Fibroblast of the aortic adventitia (primary cell): ENCODE measurements at regions not wholly inside any gene's neighbourhood (a gene's known extent, or its start where the extent isn't known, plus 50 kb on each side); places are given as distances from the start of the nearest gene placed in this dataset.
A peak's percentile ranks its signal among the peaks of the same experiment; 100 is the strongest.

ENCODE experiments used
- DNase-seq: peaks from one replicate; pipeline ENCODE4 v3.0.0-alpha.2; 2010; ENCODE audit warnings: low read depth
- H3K4me3 ChIP-seq: 2 replicates; pipeline ENCODE4 v1.5.1; 2011; ENCODE audit warnings: low read depth, mild to moderate bottlenecking, control low read depth, low read length, moderate library complexity
- TF ChIP-seq, protein P1 (sequence below): IDR thresholded peaks from 2 replicates; pipeline ENCODE4 v1.5.1; 2011; ENCODE audit warnings: mild to moderate bottlenecking, low read length, control low read depth, inconsistent platforms; ENCODE audit not compliant: insufficient read depth

DNA sequence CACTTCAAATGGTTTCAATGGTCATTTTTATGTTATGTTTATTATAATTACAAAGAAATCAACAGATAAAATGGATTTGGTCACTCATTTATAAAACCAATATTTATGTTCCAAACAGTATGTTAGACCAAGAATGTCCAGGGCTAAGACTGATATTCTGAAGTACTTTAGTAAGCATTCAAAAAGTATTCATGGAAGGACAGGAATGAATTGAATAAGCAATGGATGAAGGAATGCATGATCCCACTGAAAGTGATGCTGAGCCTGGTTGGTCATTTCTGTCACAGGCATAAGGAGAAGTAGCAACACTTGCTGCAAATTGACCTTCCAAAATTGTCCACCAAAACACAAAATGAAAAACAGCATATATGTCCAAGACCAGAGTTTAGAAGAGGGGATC is 189.0 kb upstream of the CELF2 start:
- DNase-seq = no peak
- TF ChIP-seq, protein P1, sequence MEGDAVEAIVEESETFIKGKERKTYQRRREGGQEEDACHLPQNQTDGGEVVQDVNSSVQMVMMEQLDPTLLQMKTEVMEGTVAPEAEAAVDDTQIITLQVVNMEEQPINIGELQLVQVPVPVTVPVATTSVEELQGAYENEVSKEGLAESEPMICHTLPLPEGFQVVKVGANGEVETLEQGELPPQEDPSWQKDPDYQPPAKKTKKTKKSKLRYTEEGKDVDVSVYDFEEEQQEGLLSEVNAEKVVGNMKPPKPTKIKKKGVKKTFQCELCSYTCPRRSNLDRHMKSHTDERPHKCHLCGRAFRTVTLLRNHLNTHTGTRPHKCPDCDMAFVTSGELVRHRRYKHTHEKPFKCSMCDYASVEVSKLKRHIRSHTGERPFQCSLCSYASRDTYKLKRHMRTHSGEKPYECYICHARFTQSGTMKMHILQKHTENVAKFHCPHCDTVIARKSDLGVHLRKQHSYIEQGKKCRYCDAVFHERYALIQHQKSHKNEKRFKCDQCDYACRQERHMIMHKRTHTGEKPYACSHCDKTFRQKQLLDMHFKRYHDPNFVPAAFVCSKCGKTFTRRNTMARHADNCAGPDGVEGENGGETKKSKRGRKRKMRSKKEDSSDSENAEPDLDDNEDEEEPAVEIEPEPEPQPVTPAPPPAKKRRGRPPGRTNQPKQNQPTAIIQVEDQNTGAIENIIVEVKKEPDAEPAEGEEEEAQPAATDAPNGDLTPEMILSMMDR = no peak
- H3K4me3 ChIP-seq = no peak overlapping the region

DNA sequence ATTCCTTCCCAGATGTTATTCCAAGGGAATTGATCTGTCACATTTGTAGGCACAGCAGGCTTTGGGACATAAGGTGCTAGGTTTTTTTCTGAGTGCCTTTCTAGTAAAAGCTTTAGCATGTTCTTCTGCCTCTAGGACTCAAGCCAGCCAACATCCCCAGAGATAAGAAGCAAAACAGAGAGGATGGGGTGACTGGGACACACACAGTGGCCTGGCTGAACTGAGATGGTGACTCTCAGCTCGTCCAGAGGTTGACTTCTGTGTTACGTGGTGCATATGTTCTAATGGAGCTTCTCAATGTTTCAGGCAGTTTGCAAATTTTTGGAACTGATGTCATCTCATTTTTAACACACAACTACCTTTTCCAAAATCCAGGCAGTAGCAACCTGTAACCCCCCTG is 188.1 kb upstream of the CELF2 start:
- TF ChIP-seq, protein P1 = no peak
- no peak overlapping the region for H3K4me3 ChIP-seq
- DNase-seq = peak; percentile 34

DNA sequence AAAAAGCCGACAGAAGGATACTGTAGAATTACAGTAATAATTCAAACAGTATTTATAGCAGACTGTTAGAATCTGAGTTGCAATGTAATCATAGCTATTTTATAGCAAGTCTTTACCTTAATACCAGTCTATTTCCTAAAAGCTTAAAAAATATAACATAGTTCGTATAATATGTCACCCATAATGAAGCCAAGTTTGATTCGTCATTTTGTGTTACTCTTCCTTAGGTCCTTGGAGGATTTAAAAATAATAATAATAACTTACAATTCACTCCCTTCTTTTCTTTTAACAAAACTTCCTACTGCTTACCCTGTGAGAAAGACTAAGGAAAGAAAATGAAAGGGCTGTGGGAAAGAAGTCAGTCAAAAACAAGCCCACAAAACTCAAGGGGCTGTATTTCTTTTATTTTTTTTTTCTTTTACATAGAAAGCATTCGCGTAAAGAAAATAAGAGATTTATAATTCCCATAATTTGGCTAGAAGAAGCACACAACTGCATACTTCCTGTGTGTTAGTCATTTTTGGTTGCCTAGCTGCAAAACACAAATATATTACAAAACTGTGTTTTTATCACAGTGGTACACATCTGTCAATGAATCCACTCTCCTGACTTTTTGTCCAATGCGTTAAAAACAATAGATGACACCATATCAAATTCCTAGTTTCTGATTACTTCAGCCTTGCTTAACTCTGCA is 187.2 kb upstream of the CELF2 start:
- TF ChIP-seq, protein P1 = no peak
- peak; percentile 95 for DNase-seq
- no peak overlapping the region for H3K4me3 ChIP-seq

DNA sequence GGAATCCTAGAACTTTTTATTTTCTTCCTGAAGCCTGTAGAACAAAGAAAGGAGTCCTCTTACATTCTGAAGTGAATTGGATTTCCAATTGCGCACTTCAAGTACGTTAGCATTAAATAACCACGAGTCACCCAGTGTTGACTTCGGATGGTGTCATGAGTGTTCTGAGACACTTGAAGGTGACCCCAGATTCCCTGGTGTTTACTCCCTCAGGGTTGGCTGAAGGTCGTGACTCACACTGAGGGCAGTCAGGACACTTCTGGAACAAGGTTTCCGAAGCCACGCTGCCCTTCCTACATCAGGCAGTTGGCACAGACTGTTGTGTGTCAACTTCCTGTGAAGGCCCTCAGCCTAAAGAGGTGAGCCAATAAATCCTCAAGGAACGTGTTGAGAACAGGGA is 186.6 kb upstream of the CELF2 start:
- peak; percentile 89 for DNase-seq
- H3K4me3 ChIP-seq = no peak overlapping the region
- TF ChIP-seq, protein P1 = no peak

DNA sequence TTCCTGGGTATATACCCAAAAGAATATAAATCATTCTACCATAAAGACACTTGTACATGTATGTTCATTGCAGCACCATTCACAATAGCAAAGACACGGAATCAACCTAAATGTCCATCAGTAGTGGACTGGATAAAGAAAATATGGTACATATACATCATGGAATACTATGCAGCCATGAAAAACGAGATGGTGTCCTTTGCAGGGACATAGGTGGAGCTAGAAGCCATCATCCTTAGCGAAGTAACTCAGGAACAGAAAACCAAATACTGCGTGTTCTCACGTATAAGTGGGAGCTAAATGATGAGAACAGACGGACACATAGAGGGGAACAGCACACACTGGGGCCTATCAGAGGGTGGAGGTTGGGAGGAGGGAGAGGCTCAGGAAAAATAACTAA is 183.7 kb upstream of the CELF2 start:
- TF ChIP-seq, protein P1 = no peak
- no peak for DNase-seq
- H3K4me3 ChIP-seq = no peak overlapping the region

DNA sequence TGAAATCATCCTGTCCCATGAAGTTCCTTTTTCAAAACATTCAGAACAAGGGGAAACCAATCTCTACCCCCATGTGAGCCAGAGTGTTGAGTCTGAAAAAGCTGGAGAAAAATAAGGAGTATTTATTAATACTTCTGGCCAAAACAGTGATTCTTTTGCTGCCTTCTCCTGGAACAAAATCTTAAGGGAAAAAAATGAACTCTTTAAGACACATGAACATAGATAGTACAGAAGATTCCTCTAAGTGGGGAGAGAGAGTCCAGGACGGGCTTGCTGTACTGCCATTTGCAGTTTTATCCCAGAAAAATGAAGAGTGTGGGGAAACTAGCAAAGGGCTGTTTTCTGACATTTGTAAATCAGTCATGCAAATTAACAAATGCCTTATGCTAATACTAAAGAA is 173.4 kb upstream of the CELF2 start:
- no peak for DNase-seq
- TF ChIP-seq, protein P1 = no peak
- no peak overlapping the region for H3K4me3 ChIP-seq

DNA sequence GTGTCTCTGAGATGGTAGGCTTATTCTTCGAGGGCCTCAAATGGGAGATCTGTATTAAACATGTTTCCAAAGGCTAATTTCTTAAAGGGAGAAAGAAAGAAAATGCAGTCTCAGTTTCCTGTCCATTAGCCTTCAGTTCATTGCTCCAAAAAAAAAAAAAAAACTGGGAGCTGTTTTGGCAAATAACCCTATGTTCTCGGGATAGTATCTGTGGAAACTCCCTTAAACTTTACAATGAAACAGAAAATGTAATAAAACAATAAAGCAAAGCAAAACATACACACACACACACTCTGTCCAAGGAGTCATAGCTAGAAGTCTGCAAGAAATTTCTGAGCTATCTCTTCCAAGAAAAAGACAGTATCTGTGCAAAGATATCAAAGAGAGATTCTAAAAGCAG is 172.5 kb upstream of the CELF2 start:
- TF ChIP-seq, protein P1 = no peak
- DNase-seq = no peak
- H3K4me3 ChIP-seq = no peak overlapping the region
